HEK293 (cell line): ENCODE measurements at regions not wholly inside any gene's neighbourhood (a gene's known extent, or its start where the extent isn't known, plus 50 kb on each side); places are given as distances from the start of the nearest gene placed in this dataset.

Source experiments
- CTCF ChIA-PET: fragments of 350-600 bp; formaldehyde crosslinking; extraction: SDS; loops from one replicate; lab custom pipeline; 2021; ENCODE audit warnings: antibody characterized with exemption; lab: Yijun Ruan, JAX
- POLR2A ChIA-PET: fragments of 300-600 bp; formaldehyde crosslinking; extraction: SDS; loops from one replicate; lab custom pipeline; 2020; ENCODE audit warnings: antibody characterized with exemption, inconsistent platforms; lab: Yijun Ruan, JAX
- H3K27ac ChIP-seq: fragments of 200-500 bp; sonication (Bioruptor generic); 2 replicates; pipeline ENCODE4 v1.5.1; 2014; ENCODE audit warnings: low read depth, low read length, control low read depth, inconsistent platforms; ENCODE audit errors: extremely low read depth
- H3K36me3 ChIP-seq, 2 experiments: fragments of 200-500 bp in 1 of 2; sonication (Bioruptor generic) in 1 of 2; 1 replicate in 1 of 2; 2 replicates in 1 of 2; pipeline ENCODE4 v1.5.1; 2014 to 2017; ENCODE audit warnings: inconsistent platforms in 2 of 2, low read length in 2 of 2; ENCODE audit not compliant: control insufficient read depth in 2 of 2, insufficient read depth in 1 of 2
- H3K4me1 ChIP-seq: fragments of 200-500 bp; sonication (Bioruptor generic); 2 replicates; pipeline ENCODE4 v1.5.1; 2014; ENCODE audit warnings: mild to moderate bottlenecking, low read length, inconsistent platforms; ENCODE audit not compliant: control insufficient read depth, insufficient read depth
- H3K4me3 ChIP-seq: 2 replicates; pipeline ENCODE4 v1.5.1; 2011; ENCODE audit warnings: low read depth, mild to moderate bottlenecking, control low read depth, low read length, moderate library complexity
- H3K9me3 ChIP-seq: fragments of 200-500 bp; sonication (Bioruptor generic); 2 replicates; pipeline ENCODE4 v1.5.1; 2014; ENCODE audit warnings: low read depth, low read length, inconsistent platforms; ENCODE audit not compliant: control insufficient read depth, insufficient read depth
- KLF7 ChIP-seq: fragments of 450-650 bp; formaldehyde crosslinking; IDR thresholded peaks from 2 replicates; pipeline ENCODE4 v1.5.1; 2016; ENCODE audit warnings: missing biosample characterization, missing genetic modification characterization, borderline replicate concordance
- SETDB1 ChIP-seq: IDR thresholded peaks from one replicate; pipeline ENCODE4 v1.6.1; 2017; ENCODE audit warnings: mild to moderate bottlenecking, low read length, moderate library complexity, mixed read lengths; ENCODE audit not compliant: insufficient read length
- TRIM28 ChIP-seq: IDR thresholded peaks from 2 replicates; pipeline ENCODE4 v1.6.1; 2011; ENCODE audit warnings: low read length, control low read depth, borderline replicate concordance
- ZFP69B ChIP-seq: fragments of 450-650 bp; formaldehyde crosslinking; IDR thresholded peaks from 2 replicates; pipeline ENCODE4 v1.5.1; 2016; ENCODE audit warnings: missing biosample characterization, missing genetic modification characterization
- ZNF23 ChIP-seq: fragments of 450-650 bp; formaldehyde crosslinking; IDR thresholded peaks from 2 replicates; pipeline ENCODE4 v1.5.1; 2016; ENCODE audit warnings: missing biosample characterization, missing genetic modification characterization, borderline replicate concordance
- ZNF324 ChIP-seq: fragments of 450-650 bp; formaldehyde crosslinking; IDR thresholded peaks from 2 replicates; pipeline ENCODE4 v1.5.1; 2016; ENCODE audit warnings: missing biosample characterization, missing genetic modification characterization
- ZNF37A ChIP-seq: fragments of 450-650 bp; IDR thresholded peaks from 2 replicates; pipeline ENCODE4 v1.5.1; 2018; ENCODE audit warnings: missing biosample characterization, missing genetic modification characterization
- ZNF426 ChIP-seq: fragments of 450-650 bp; formaldehyde crosslinking; IDR thresholded peaks from 2 replicates; pipeline ENCODE4 v1.5.1; 2017; ENCODE audit warnings: missing biosample characterization, missing genetic modification characterization, mild to moderate bottlenecking, inconsistent platforms, moderate library complexity
- ZNF510 ChIP-seq: fragments of 450-650 bp; formaldehyde crosslinking; IDR thresholded peaks from 2 replicates; pipeline ENCODE4 v1.5.1; 2018; ENCODE audit warnings: mild to moderate bottlenecking, missing genetic modification characterization, missing biosample characterization; ENCODE audit not compliant: insufficient replicate concordance
- ZNF624 ChIP-seq: fragments of 450-650 bp; formaldehyde crosslinking; IDR thresholded peaks from 2 replicates; pipeline ENCODE4 v1.5.1; 2017; ENCODE audit warnings: missing biosample characterization, missing genetic modification characterization
- ZNF768 ChIP-seq: fragments of 450-650 bp; formaldehyde crosslinking; IDR thresholded peaks from 2 replicates; pipeline ENCODE4 v1.5.1; 2018; ENCODE audit warnings: missing biosample characterization, mild to moderate bottlenecking, missing genetic modification characterization
- TF ChIP-seq, protein P1 (sequence below): fragments of 450-650 bp; formaldehyde crosslinking; IDR thresholded peaks from 2 replicates; pipeline ENCODE4 v1.5.1; 2016; ENCODE audit warnings: missing biosample characterization, missing genetic modification characterization, borderline replicate concordance
- TF ChIP-seq, protein P2 (sequence below): fragments of 450-650 bp; formaldehyde crosslinking; conservative IDR thresholded peaks from 2 replicates; pipeline ENCODE4 v1.5.1; 2016; ENCODE audit warnings: low read depth, missing biosample characterization, missing genetic modification characterization
- TF ChIP-seq, protein P3 (sequence below): IDR thresholded peaks from 2 replicates; pipeline ENCODE4 v1.6.1; 2011; ENCODE audit warnings: mild to moderate bottlenecking, low read depth, low read length, borderline replicate concordance

DNA sequence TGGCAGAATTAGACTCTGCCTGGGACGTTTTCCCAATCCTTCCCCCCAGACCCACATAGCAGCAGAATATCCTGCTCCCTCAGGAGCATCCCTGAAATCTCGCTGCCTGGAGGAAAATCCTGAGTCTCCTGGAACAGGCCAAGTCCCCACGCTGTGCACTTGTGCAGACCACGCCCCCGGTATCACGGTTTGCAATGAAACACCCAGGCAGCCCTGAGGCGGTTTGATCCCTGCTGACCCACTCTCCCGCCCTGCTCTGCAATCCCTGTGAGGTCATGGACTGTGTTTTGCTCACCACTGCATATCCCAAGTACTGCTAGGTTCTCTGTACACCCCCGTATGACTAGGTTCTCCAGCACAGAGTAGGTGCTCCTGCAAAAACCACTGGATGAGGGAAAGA, 411.8 kb upstream of the MGMT start:
- Histone ChIP-seq H3K4me1 (no peaks in the 10 kb centered on the region), H3K9me3 (no peaks in the 10 kb centered on the region), H3K36me3 (no peaks in the 10 kb centered on the region), H3K4me3 (no peak overlapping the region), H3K27ac (no peak overlapping the region)
- TF ChIP-seq, protein P1, sequence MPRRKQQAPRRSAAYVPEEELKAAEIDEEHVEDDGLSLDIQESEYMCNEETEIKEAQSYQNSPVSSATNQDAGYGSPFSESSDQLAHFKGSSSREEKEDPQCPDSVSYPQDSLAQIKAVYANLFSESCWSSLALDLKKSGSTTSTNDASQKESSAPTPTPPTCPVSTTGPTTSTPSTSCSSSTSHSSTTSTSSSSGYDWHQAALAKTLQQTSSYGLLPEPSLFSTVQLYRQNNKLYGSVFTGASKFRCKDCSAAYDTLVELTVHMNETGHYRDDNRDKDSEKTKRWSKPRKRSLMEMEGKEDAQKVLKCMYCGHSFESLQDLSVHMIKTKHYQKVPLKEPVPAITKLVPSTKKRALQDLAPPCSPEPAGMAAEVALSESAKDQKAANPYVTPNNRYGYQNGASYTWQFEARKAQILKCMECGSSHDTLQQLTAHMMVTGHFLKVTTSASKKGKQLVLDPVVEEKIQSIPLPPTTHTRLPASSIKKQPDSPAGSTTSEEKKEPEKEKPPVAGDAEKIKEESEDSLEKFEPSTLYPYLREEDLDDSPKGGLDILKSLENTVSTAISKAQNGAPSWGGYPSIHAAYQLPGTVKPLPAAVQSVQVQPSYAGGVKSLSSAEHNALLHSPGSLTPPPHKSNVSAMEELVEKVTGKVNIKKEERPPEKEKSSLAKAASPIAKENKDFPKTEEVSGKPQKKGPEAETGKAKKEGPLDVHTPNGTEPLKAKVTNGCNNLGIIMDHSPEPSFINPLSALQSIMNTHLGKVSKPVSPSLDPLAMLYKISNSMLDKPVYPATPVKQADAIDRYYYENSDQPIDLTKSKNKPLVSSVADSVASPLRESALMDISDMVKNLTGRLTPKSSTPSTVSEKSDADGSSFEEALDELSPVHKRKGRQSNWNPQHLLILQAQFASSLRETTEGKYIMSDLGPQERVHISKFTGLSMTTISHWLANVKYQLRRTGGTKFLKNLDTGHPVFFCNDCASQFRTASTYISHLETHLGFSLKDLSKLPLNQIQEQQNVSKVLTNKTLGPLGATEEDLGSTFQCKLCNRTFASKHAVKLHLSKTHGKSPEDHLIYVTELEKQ (tag by site-specific recombination), result no peak
- no peak for TF ChIP-seq ZNF324
- no peak for TF ChIP-seq ZNF426 (tag by site-specific recombination)
- TF ChIP-seq ZNF23 (tag by site-specific recombination), result no peak
- no peak for TF ChIP-seq ZNF624
- TF ChIP-seq ZNF37A (tag by site-specific recombination), result no peak
- no peak for TF ChIP-seq TRIM28
- CTCF ChIA-PET, result interaction anchor here (0.6 kb wide), 1 partner anchor 12 kb away, joined by 4 read pairs; no protein-coding TSS in a partner anchor
- POLR2A ChIA-PET, result no interaction called here

DNA sequence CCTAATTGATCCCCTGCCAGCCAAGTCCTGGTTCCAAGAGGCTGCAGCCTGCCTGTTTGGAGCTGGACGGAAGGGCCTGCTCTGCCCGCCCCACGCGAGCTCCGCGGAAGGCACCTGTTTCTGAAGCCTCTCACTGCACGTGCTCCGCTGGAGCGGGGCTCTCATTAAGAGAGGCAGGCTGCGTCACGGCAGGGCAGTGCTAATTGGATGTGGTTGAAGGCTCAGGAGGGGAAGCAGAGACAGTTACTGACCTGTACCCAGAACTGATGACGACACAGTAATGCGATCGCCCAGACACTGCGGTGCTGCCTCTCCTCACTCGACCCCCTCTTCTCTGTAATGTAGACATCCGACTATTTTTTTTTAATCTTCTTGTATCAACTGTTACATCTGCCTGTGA, 411.1 kb upstream of the MGMT start:
- H3K4me3 ChIP-seq, result no peak overlapping the region
- no peak for TF ChIP-seq SETDB1
- no peak for TF ChIP-seq KLF7 (tag by site-specific recombination)
- no peak for TF ChIP-seq ZNF510 (tag by site-specific recombination)
- TF ChIP-seq, protein P2, sequence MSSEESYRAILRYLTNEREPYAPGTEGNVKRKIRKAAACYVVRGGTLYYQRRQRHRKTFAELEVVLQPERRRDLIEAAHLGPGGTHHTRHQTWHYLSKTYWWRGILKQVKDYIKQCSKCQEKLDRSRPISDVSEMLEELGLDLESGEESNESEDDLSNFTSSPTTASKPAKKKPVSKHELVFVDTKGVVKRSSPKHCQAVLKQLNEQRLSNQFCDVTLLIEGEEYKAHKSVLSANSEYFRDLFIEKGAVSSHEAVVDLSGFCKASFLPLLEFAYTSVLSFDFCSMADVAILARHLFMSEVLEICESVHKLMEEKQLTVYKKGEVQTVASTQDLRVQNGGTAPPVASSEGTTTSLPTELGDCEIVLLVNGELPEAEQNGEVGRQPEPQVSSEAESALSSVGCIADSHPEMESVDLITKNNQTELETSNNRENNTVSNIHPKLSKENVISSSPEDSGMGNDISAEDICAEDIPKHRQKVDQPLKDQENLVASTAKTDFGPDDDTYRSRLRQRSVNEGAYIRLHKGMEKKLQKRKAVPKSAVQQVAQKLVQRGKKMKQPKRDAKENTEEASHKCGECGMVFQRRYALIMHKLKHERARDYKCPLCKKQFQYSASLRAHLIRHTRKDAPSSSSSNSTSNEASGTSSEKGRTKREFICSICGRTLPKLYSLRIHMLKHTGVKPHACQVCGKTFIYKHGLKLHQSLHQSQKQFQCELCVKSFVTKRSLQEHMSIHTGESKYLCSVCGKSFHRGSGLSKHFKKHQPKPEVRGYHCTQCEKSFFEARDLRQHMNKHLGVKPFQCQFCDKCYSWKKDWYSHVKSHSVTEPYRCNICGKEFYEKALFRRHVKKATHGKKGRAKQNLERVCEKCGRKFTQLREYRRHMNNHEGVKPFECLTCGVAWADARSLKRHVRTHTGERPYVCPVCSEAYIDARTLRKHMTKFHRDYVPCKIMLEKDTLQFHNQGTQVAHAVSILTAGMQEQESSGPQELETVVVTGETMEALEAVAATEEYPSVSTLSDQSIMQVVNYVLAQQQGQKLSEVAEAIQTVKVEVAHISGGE (tag by site-specific recombination), result no peak
- TF ChIP-seq, protein P3, sequence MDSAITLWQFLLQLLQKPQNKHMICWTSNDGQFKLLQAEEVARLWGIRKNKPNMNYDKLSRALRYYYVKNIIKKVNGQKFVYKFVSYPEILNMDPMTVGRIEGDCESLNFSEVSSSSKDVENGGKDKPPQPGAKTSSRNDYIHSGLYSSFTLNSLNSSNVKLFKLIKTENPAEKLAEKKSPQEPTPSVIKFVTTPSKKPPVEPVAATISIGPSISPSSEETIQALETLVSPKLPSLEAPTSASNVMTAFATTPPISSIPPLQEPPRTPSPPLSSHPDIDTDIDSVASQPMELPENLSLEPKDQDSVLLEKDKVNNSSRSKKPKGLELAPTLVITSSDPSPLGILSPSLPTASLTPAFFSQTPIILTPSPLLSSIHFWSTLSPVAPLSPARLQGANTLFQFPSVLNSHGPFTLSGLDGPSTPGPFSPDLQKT, result no peak
- no peak for TF ChIP-seq ZFP69B (tag by site-specific recombination)
- no peak for TF ChIP-seq ZNF768 (tag by site-specific recombination)
- H3K9me3 ChIP-seq, result no peaks in the 10 kb centered on the region
- ChIA-PET POLR2A (no interaction called here), CTCF (interaction anchor here (0.6 kb wide), 2 partner anchors 11 to 24 kb away, joined by 3 to 4 read pairs; no protein-coding TSS in a partner anchor)
- no peak overlapping the region for H3K27ac ChIP-seq
- H3K36me3 ChIP-seq, result no peaks in the 10 kb centered on the region
- no peaks in the 10 kb centered on the region for H3K4me1 ChIP-seq
